ENCODE measurements at regions not wholly inside any gene's neighbourhood (a gene's known extent, or its start where the extent isn't known, plus 50 kb on each side); places are given as distances from the start of the nearest gene placed in this dataset.

DNA sequence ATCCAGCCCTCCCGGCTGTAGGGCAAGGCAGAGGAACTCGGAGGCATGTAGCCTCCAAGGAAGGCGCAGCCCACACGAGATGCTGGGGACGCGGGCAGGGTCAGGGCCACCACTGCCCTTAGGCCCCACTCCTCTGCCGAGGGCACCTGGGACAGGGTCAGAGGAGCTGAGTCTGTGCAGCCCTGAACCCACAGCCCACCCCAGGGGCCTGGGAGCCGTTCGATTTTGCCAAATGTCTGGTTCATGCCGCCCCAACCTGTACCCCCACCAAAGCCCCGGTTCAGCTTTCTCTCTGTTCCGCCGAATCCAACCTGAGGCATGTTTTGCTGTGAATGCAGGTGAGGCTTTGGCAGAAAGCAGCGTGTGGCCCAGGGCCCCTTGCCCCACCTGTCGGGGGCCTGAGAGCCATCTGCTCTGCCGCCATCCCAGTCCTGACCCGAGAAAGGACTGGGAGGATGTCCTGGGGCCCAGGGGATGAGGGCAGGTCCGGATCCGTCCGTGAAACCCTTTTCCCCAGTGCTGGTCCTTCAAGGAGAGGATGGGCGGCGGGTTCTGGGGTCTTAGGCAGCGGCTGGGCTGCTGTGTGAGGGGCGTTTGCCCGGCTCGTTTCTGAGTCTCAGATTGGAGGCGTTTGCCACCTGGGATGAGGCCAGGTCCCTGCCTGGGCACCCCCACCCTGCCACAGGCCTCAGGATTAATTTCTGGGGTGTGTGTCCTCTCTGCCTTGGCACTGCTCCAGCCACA is 79.3 kb upstream of the GATA5 start:
- TF ChIP-seq POLR2A (IDR thresholded peaks at IDR 0.05) (no peak), EP300 (IDR thresholded peaks at IDR 0.05) (no peak)
- TF ChIP-seq, protein P1, sequence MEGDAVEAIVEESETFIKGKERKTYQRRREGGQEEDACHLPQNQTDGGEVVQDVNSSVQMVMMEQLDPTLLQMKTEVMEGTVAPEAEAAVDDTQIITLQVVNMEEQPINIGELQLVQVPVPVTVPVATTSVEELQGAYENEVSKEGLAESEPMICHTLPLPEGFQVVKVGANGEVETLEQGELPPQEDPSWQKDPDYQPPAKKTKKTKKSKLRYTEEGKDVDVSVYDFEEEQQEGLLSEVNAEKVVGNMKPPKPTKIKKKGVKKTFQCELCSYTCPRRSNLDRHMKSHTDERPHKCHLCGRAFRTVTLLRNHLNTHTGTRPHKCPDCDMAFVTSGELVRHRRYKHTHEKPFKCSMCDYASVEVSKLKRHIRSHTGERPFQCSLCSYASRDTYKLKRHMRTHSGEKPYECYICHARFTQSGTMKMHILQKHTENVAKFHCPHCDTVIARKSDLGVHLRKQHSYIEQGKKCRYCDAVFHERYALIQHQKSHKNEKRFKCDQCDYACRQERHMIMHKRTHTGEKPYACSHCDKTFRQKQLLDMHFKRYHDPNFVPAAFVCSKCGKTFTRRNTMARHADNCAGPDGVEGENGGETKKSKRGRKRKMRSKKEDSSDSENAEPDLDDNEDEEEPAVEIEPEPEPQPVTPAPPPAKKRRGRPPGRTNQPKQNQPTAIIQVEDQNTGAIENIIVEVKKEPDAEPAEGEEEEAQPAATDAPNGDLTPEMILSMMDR (IDR thresholded peaks at IDR 0.05), result no peak

All from stomach (tissue), 4 donors.